ENCODE measurements at regions not wholly inside any gene's neighbourhood (a gene's known extent, or its start where the extent isn't known, plus 50 kb on each side); places are given as distances from the start of the nearest gene placed in this dataset.

- TF ChIP-seq CTCF (IDR thresholded peaks at IDR 0.05), result no peak
- DNase-seq (ENCODE audit: low spot score), result no peak
- Histone ChIP-seq H3K27ac (no peak overlapping the region), H3K4me3 (no peak overlapping the region)
Measured at GRCh38 chr2:78541451-78542267, 483.8 kb upstream of the REG3G start.

- TF ChIP-seq CTCF (IDR thresholded peaks at IDR 0.05), result no peak
- no peak overlapping the region for H3K27ac ChIP-seq
- no peak overlapping the region for H3K4me3 ChIP-seq
- no peak for DNase-seq (ENCODE audit: low spot score)
Measured at GRCh38 chr2:78546843-78547242, 478.7 kb upstream of the REG3G start.

- H3K27ac ChIP-seq, result no peak overlapping the region
- no peak overlapping the region for H3K4me3 ChIP-seq
- no peak for TF ChIP-seq CTCF (IDR thresholded peaks at IDR 0.05)
- DNase-seq (ENCODE audit: low spot score), result no peak
Measured at GRCh38 chr2:78549766-78550165, 475.7 kb upstream of the REG3G start.

- no peak for DNase-seq (ENCODE audit: low spot score)
- Histone ChIP-seq H3K4me3 (no peak overlapping the region), H3K27ac (no peak overlapping the region)
- no peak for TF ChIP-seq CTCF (IDR thresholded peaks at IDR 0.05)
Measured at GRCh38 chr2:78553866-78554647, 471.4 kb upstream of the REG3G start.

- H3K27ac ChIP-seq, result no peak overlapping the region
- H3K4me3 ChIP-seq, result no peak overlapping the region
- no peak for DNase-seq (ENCODE audit: low spot score)
- TF ChIP-seq CTCF (IDR thresholded peaks at IDR 0.05), result no peak
Measured at GRCh38 chr2:78561876-78562275, 463.6 kb upstream of the REG3G start.

- Histone ChIP-seq H3K4me3 (no peak overlapping the region), H3K27ac (no peak overlapping the region)
- DNase-seq (ENCODE audit: low spot score), result no peak
- no peak for TF ChIP-seq CTCF (IDR thresholded peaks at IDR 0.05)
Measured at GRCh38 chr2:78564666-78565065, 460.8 kb upstream of the REG3G start.

Data from coronary artery (tissue), 2 donors.